ENCODE measurements at regions not wholly inside any gene's neighbourhood (a gene's known extent, or its start where the extent isn't known, plus 50 kb on each side); places are given as distances from the start of the nearest gene placed in this dataset.

DNA sequence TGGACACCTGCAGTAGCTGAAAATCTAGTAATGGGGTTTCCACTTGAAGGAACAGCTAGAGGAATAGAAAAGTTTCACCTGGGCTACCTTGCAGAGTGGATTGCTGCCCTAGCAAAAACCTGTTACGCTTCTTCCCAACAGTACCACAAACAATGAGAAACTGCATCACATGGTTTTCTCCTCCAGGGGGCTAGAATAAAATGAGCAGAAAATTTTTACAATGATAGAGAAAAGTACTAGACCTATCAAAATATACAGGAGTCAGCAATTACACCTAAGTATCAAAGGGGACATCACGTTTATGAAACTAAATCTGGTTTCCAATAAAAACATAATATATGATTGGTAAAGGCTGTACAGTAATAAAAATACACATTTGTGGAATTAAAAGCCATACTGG is 423.1 kb upstream of the PITX2 start:
- H3K27me3 ChIP-seq = no peaks in the 10 kb centered on the region
- TF ChIP-seq CTCF (IDR thresholded peaks at IDR 0.05) = no peak
- 76 to 84% methylated on average over 2 of the region's 2 CpGs for WGBS, 2 donors
- DNase-seq = no peak
- H3K4me1 ChIP-seq = no peaks in the 10 kb centered on the region
- no peak for ATAC-seq
- no peak overlapping the region for H3K4me3 ChIP-seq
- no peak overlapping the region for H3K27ac ChIP-seq
- intact Hi-C loops (cut with DNase I) = no loop called here
- H3K36me3 ChIP-seq = no peaks in the 10 kb centered on the region
- peaks cover 0 to 15% (median 0%) of the 10 kb centered on the region in 11 donors for H3K9me3 ChIP-seq

- DNase-seq (no peak), ATAC-seq (no peak)
- WGBS, 2 donors = 77 to 80% methylated on average over 2 of the region's 2 CpGs
- no peaks in the 10 kb centered on the region for H3K36me3 ChIP-seq
- no peak overlapping the region for H3K27ac ChIP-seq
- intact Hi-C loops (cut with DNase I) = no loop called here
- H3K9me3 ChIP-seq = peaks cover 0 to 15% (median 0%) of the 10 kb centered on the region in 11 donors
- no peaks in the 10 kb centered on the region for H3K4me1 ChIP-seq
- TF ChIP-seq CTCF (IDR thresholded peaks at IDR 0.05) = no peak
- H3K4me3 ChIP-seq = no peak overlapping the region
- H3K27me3 ChIP-seq = no peaks in the 10 kb centered on the region
These were observed 423.9 kb upstream of the PITX2 start for GRCh38 chr4:111046811-111047210.

- H3K27me3 ChIP-seq = no peaks in the 10 kb centered on the region
- WGBS, 2 donors = 78 to 83% methylated on average over 5 of the region's 5 CpGs
- intact Hi-C loops (cut with DNase I) = no loop called here
- no peak overlapping the region for H3K4me3 ChIP-seq
- no peak for ATAC-seq
- no peaks in the 10 kb centered on the region for H3K36me3 ChIP-seq
- H3K9me3 ChIP-seq = peaks cover 0 to 21% (median 5%) of the 10 kb centered on the region in 11 donors
- TF ChIP-seq CTCF (IDR thresholded peaks at IDR 0.05) = no peak
- DNase-seq = no peak
- H3K4me1 ChIP-seq = no peaks in the 10 kb centered on the region
- no peak overlapping the region for H3K27ac ChIP-seq
These were observed 425.4 kb upstream of the PITX2 start for GRCh38 chr4:111048316-111048715.

DNA sequence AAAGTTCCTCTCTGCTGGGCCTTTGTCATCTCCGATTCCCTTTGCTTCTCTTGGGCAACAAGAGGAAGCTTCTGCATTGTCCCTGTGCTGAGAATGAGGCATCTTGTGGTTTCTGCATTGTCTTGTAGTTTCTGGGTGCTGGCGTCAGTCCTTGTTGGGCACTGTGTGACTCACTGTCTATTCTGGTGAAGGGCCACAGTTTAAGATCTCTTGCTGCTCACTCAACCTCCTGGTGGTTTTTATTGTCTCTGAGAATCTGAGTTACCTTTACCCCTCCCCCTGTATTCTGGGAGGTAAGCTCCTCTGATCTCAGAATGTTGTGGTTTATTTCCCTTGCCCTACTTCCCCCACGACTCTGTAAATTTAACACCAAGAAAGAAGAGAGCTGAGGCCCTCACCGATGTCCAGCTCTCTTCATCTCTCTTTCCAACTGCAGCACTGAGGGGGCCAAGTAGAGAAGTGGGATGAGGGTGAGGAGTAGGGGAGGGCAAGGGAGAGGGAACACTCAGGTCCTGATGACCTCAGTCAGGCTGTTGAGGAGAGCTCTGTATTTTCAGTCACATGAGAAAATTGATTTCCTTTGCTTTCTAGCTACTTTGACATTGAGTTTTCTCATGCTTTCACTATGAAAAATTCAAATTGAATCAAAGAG is 441.6 kb upstream of the PITX2 start:
- Histone ChIP-seq H3K9me3 (no peaks in the 10 kb centered on the region), H3K36me3 (no peaks in the 10 kb centered on the region), H3K4me3 (no peak overlapping the region), H3K27ac (no peak overlapping the region), H3K4me1 (no peaks in the 10 kb centered on the region), H3K27me3 (no peaks in the 10 kb centered on the region)
- ATAC-seq (no peak), DNase-seq (no peak)
- 77 to 78% methylated on average over 4 of the region's 4 CpGs for WGBS, 2 donors
- intact Hi-C loops (cut with DNase I) = no loop called here
- no peak for TF ChIP-seq CTCF (IDR thresholded peaks at IDR 0.05)
